ENCODE measurements at regions not wholly inside any gene's neighbourhood (a gene's known extent, or its start where the extent isn't known, plus 50 kb on each side); places are given as distances from the start of the nearest gene placed in this dataset.

DNA sequence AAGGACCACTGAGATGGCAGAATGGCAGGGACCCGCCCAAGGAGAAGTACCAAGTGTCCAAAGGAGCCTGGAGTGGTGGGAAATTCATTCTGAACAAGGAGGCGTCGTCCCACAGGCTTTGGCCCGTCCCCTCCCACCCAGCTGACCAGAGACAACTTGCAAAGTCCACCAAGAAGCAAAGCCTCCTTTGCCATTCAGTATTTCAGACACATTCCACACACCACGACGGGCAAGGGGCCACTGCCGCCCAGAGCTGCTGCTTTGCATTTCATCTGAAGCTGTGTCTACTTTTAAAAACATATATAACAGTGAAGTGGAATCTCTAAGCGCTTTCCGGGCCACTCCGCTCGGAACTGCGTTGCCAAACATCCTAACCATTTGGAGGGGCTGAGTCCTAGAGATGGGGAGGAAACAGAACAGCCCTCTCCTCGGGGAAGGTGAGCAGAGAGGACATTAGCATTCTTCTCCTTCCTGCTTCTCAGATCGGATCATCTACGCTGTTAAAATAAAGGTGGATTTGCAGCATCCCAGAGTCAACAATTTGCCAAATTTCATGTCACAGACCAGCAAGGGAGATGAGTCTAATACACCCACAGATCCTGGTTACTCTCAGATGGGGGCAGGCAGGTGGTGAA lies 89.0 kb upstream of the ZNF507 start:
- no peak for DNase-seq (ENCODE audit: low read depth in 1 of 2, low spot score in 2 of 2)
- H3K27ac ChIP-seq: no peak overlapping the region

GRCh38 chr19:32257326-32258073 lies 87.9 kb upstream of the ZNF507 start:
- Histone ChIP-seq H3K4me3 (no peak overlapping the region), H3K27me3 (replicated peaks) (peaks cover 2% of the 10 kb centered on the region; the same call in 1 of the 2 replicates)

More for the DNA sequence above, 89.0 kb upstream of the ZNF507 start:
- H3K36me3 ChIP-seq: no peaks in the 10 kb centered on the region
- H3K4me3 ChIP-seq: no peak overlapping the region
- no peaks in the 10 kb centered on the region for H3K4me1 ChIP-seq (replicated peaks)
- H3K27me3 ChIP-seq (replicated peaks): peaks cover 2% of the 10 kb centered on the region; the same call in 1 of the 2 replicates
- no peaks in the 10 kb centered on the region for H3K9me3 ChIP-seq (replicated peaks)

GRCh38 chr19:32258167-32258566 lies 87.2 kb upstream of the ZNF507 start:
- no peak overlapping the region for H3K4me3 ChIP-seq
- no peaks in the 10 kb centered on the region for H3K4me1 ChIP-seq (replicated peaks)
- no peaks in the 10 kb centered on the region for H3K36me3 ChIP-seq
- DNase-seq (ENCODE audit: low read depth in 1 of 2, low spot score in 2 of 2): no peak
- no peaks in the 10 kb centered on the region for H3K9me3 ChIP-seq (replicated peaks)
- H3K27ac ChIP-seq: no peak overlapping the region
- peaks cover 2% of the 10 kb centered on the region; the same call in 1 of the 2 replicates for H3K27me3 ChIP-seq (replicated peaks)

More at GRCh38 chr19:32257326-32258073, 87.9 kb upstream of the ZNF507 start:
- H3K27ac ChIP-seq: no peak overlapping the region
- H3K4me1 ChIP-seq (replicated peaks): no peaks in the 10 kb centered on the region
- no peaks in the 10 kb centered on the region for H3K9me3 ChIP-seq (replicated peaks)
- no peaks in the 10 kb centered on the region for H3K36me3 ChIP-seq
- no peak for DNase-seq (ENCODE audit: low read depth in 1 of 2, low spot score in 2 of 2)

DNA sequence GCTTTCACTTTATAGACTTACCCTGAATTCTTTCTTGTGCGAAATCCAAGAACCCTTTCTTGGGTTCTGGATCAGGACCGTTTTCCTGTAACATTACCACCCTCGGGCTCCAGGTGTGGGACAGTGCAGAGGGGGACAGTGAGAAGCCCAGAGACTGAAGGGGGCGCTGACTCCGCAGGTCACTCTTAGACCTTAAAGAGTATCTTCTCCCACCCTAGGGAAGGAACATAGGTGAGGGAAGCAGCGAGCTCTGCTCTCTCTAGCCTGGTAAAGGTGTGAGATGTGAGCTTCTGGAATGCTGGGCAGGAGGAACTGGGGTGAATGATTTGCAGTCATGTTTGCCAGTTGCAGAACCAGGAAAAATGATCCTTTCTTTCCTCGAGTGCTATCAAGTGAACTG lies 80.8 kb upstream of the ZNF507 start:
- H3K4me1 ChIP-seq (replicated peaks): no peaks in the 10 kb centered on the region
- no peaks in the 10 kb centered on the region for H3K9me3 ChIP-seq (replicated peaks)
- peaks cover 2% of the 10 kb centered on the region; the same call in 1 of the 2 replicates for H3K27me3 ChIP-seq (replicated peaks)
- no peak for DNase-seq (ENCODE audit: low read depth in 1 of 2, low spot score in 2 of 2)
- no peak overlapping the region for H3K27ac ChIP-seq
- no peak overlapping the region for H3K4me3 ChIP-seq
- no peaks in the 10 kb centered on the region for H3K36me3 ChIP-seq

DNA sequence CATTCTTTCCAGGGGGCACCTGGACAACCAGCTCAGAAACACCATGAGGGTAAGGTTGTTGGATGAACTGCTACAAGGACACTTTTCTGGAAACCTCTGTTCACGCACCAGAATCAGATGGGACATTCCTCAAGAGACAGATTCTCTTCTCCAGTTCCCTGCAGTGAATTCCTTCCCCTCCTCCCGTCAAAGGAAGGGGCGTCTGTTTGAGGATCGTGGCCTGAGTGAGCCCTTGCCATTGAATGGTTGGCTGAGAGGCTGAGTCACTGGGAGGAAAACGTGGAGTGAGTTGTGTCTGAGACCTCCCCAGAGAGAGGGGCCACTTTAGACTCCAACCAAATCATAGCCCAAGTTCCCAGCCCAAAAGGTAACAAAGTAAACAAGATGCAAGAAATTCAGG lies 79.4 kb upstream of the ZNF507 start:
- no peaks in the 10 kb centered on the region for H3K9me3 ChIP-seq (replicated peaks)
- H3K4me3 ChIP-seq: no peak overlapping the region

GRCh38 chr19:32266460-32266859 lies 79.0 kb upstream of the ZNF507 start:
- H3K4me1 ChIP-seq (replicated peaks): no peaks in the 10 kb centered on the region
- no peaks in the 10 kb centered on the region for H3K27me3 ChIP-seq (replicated peaks)
- no peaks in the 10 kb centered on the region for H3K36me3 ChIP-seq
- H3K4me3 ChIP-seq: no peak overlapping the region
- H3K27ac ChIP-seq: no peak overlapping the region
- no peaks in the 10 kb centered on the region for H3K9me3 ChIP-seq (replicated peaks)
- no peak for DNase-seq (ENCODE audit: low read depth in 1 of 2, low spot score in 2 of 2)

More for the DNA sequence above, 79.4 kb upstream of the ZNF507 start:
- H3K36me3 ChIP-seq: no peaks in the 10 kb centered on the region
- H3K27ac ChIP-seq: no peak overlapping the region
- no peak for DNase-seq (ENCODE audit: low read depth in 1 of 2, low spot score in 2 of 2)
- H3K27me3 ChIP-seq (replicated peaks): no peaks in the 10 kb centered on the region
- H3K4me1 ChIP-seq (replicated peaks): no peaks in the 10 kb centered on the region

DNA sequence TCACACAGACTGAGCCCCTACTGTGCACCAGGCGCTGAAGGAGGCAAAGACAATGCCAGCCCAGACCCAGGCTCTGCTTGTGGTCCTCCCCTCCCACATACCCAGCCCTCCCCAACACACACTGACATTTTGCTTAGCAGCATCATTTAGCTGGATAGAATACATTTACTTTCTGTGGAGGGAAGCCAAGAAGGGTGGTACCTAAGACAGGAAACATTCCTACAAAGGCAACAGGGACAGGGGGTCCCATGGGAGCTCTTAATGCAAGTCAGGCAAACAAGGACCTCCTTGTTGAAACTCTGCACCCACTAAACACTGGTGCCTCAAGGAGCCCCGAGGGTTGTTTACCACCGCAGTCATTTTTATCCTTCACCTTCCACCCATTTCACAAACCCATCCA lies 77.0 kb upstream of the ZNF507 start:
- no peak for DNase-seq (ENCODE audit: low read depth in 1 of 2, low spot score in 2 of 2)
- no peak overlapping the region for H3K27ac ChIP-seq
- H3K36me3 ChIP-seq: no peaks in the 10 kb centered on the region
- H3K4me1 ChIP-seq (replicated peaks): no peaks in the 10 kb centered on the region
- no peaks in the 10 kb centered on the region; the same call in 1 of the 2 replicates for H3K27me3 ChIP-seq (replicated peaks)
- no peak overlapping the region for H3K4me3 ChIP-seq
- H3K9me3 ChIP-seq (replicated peaks): no peaks in the 10 kb centered on the region

DNA sequence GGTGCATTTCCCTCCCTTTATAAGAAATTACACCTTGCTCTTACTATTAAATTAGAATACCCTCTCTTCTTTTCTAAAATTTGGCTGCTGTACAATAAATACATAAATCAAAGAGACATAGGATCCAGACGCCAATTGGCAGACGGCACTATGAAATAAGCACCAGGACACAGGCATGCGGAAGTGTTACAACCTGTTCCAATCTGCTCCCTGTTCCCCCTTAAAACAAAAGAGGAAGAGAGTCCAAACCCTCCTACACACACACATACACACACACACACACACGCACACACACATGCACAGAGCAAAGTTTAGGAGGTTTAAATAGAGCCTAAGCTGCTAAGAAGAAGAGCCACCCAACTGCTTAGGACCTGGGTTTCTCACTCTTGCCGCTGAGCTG lies 75.6 kb upstream of the ZNF507 start:
- no peaks in the 10 kb centered on the region for H3K9me3 ChIP-seq (replicated peaks)
- no peak for DNase-seq (ENCODE audit: low read depth in 1 of 2, low spot score in 2 of 2)
- no peaks in the 10 kb centered on the region for H3K36me3 ChIP-seq
- no peaks in the 10 kb centered on the region for H3K4me1 ChIP-seq (replicated peaks)
- no peak overlapping the region for H3K27ac ChIP-seq
- no peaks in the 10 kb centered on the region; the same call in 1 of the 2 replicates for H3K27me3 ChIP-seq (replicated peaks)
- H3K4me3 ChIP-seq: no peak overlapping the region

DNA sequence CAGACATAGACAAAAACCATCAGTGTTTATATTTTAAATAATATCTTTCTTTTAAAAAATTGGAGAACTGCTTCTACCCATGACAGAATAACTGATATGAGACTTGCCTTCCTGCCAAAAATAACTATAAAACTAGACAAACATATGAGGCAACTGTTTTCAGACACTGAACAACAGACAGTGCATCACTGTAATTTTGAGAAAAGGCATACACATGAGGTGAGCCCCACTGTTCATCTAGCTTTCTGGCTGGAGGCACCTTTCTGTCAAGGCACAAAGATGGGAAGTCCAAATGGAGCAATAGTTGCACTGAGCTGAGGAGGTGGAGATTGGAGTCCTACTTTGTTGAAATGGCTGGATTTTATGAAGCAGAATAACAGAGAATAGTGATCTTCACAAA lies 71.9 kb upstream of the ZNF507 start:
- no peak for DNase-seq (ENCODE audit: low read depth in 1 of 2, low spot score in 2 of 2)
- Histone ChIP-seq H3K9me3 (replicated peaks) (no peaks in the 10 kb centered on the region), H3K4me1 (replicated peaks) (no peaks in the 10 kb centered on the region), H3K4me3 (no peak overlapping the region), H3K27me3 (replicated peaks) (no peaks in the 10 kb centered on the region; the same call in 1 of the 2 replicates), H3K27ac (no peak overlapping the region), H3K36me3 (no peaks in the 10 kb centered on the region)

DNA sequence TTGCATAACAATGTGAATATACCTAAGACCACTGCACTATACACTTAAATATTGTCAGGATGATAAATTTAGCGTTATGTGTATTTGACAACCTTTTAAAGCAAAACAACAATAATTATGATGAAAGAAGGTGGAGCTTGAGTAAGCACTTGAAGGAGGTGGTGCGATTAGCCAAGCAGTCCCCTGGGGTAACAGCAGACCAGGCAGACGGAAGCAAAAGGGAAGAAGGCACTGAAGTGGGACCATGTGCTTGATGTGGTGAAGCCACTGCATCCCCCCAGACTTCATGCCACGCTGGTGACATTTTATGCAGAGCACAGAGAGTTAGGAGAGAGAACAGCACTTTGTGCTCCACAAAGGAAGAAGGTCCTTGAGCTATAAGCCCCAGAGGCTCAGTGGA lies 58.3 kb upstream of the ZNF507 start:
- no peaks in the 10 kb centered on the region for H3K36me3 ChIP-seq
- no peaks in the 10 kb centered on the region for H3K4me1 ChIP-seq (replicated peaks)
- H3K4me3 ChIP-seq: no peak overlapping the region
- no peaks in the 10 kb centered on the region for H3K27me3 ChIP-seq (replicated peaks)
- H3K9me3 ChIP-seq (replicated peaks): no peaks in the 10 kb centered on the region
- DNase-seq (ENCODE audit: low read depth in 1 of 2, low spot score in 2 of 2): peak in 1 of 2 experiments; percentile 14
- no peak overlapping the region for H3K27ac ChIP-seq

DNA sequence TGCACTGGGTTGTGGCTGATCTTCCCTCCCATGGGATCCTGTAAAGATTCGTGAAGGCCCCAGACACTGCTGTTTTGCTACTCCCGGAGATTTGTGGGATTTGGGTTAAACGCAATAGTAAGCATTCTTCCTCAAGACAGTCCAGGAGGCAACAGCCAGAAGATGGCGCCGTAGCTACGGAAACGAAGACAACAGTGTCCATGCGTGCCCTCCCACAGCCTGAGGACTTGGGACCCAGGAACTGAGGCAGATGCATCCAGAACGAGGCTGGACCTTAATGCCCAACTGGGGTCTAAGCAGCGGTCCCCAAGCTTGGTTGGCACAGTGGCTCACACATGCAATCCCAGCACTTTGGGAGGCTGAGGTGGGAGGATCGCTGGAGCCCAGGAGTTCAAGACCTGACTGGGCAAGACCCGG lies 57.6 kb upstream of the ZNF507 start:
- Histone ChIP-seq H3K9me3 (replicated peaks) (no peaks in the 10 kb centered on the region), H3K27ac (no peak overlapping the region), H3K4me1 (replicated peaks) (no peaks in the 10 kb centered on the region), H3K4me3 (no peak overlapping the region), H3K36me3 (no peaks in the 10 kb centered on the region), H3K27me3 (replicated peaks) (no peaks in the 10 kb centered on the region)
- DNase-seq (ENCODE audit: low read depth in 1 of 2, low spot score in 2 of 2): peak; percentile 45 to 72

DNA sequence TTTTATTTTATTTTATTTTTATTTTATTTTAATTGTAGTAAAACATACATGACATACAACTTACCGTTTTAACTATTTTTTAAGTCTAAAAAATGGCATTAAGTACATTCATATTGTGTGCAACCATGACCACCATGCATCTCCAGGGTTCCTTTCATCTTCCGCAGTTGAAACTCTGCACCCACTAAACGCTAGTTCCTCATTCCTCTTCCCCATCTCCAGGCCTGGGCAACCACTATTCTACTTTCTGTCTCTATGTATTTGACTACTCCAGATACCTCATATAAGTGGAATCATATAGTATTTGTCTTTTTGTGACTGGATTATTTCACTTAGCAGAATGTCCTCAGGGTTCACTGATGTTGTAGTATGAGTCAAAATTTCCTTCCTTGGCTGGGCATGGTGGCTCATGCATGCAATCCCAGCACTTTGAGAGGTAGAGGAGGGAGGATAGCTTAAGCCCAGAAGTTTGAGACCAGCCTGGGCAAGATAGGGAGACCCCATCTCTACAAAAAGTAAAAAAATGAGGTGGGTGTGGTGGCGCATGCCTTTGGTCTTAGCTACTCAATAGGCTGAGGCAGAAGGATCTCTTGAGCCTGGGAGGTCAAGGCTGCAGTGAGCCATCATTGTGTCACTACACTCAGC lies 55.7 kb upstream of the ZNF507 start:
- Histone ChIP-seq H3K4me1 (replicated peaks) (no peaks in the 10 kb centered on the region), H3K27ac (no peak overlapping the region), H3K4me3 (no peak overlapping the region), H3K36me3 (no peaks in the 10 kb centered on the region), H3K27me3 (replicated peaks) (no peaks in the 10 kb centered on the region), H3K9me3 (replicated peaks) (no peaks in the 10 kb centered on the region)
- DNase-seq (ENCODE audit: low read depth in 1 of 2, low spot score in 2 of 2): peak in 1 of 2 experiments; percentile 7

DNA sequence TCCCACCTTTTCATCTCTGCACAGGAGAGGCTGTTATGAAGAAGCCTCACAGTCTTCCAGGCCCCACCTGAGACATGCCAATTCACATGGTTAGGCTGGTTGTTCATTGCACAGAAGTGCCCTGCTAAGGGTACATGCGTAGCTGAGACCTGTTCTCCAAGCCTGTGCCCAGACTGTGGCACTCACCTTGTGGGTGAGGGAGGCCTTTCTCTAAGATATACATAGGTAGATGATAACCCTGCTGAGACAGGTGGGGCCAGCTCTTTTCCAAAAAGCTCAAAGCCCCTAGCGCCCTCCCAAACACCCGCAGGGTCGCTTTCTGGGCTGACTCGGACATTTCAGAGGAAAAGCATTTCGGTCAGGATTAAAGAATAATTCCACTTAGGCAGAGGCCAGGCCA lies 53.5 kb upstream of the ZNF507 start:
- H3K9me3 ChIP-seq (replicated peaks): no peaks in the 10 kb centered on the region
- no peaks in the 10 kb centered on the region for H3K36me3 ChIP-seq
- peak in 1 of 2 experiments; percentile 17 for DNase-seq (ENCODE audit: low read depth in 1 of 2, low spot score in 2 of 2)
- no peaks in the 10 kb centered on the region for H3K4me1 ChIP-seq (replicated peaks)
- no peak overlapping the region for H3K4me3 ChIP-seq
- no peaks in the 10 kb centered on the region for H3K27me3 ChIP-seq (replicated peaks)
- no peak overlapping the region for H3K27ac ChIP-seq

GRCh38 chr19:32294871-32295438 lies 50.5 kb upstream of the ZNF507 start:
- Histone ChIP-seq H3K9me3 (replicated peaks) (peaks cover 3% of the 10 kb centered on the region; the same call in 1 of the 2 replicates), H3K4me1 (replicated peaks) (no peaks in the 10 kb centered on the region), H3K27ac (no peak overlapping the region), H3K36me3 (no peaks in the 10 kb centered on the region), H3K27me3 (replicated peaks) (no peaks in the 10 kb centered on the region), H3K4me3 (no peak overlapping the region)
- peak in 1 of 2 experiments; percentile 13 for DNase-seq (ENCODE audit: low read depth in 1 of 2, low spot score in 2 of 2)
